CD4-positive, alpha-beta T cell (primary cell): ENCODE measurements at regions not wholly inside any gene's neighbourhood (a gene's known extent, or its start where the extent isn't known, plus 50 kb on each side); places are given as distances from the start of the nearest gene placed in this dataset.

Experiments used
- ATAC-seq: fragments of 200-7000 bp; cut with Tn5 transposase; one replicate; pipeline ENCODE4 v1.10.0; 2022; ENCODE audit warnings: mild to moderate bottlenecking; ENCODE audit not compliant: poor library complexity
- CTCF ChIA-PET: fragments of 350-600 bp; sonication (Branson Sonifier 250); formaldehyde crosslinking; loops from one replicate; lab custom pipeline; 2021; ENCODE audit warnings: antibody characterized with exemption, inconsistent platforms; lab: Charles Lee
- POLR2A ChIA-PET: fragments of 350-600 bp; sonication (Branson Sonifier 250); formaldehyde crosslinking; loops from one replicate; lab custom pipeline; 2021; ENCODE audit warnings: antibody characterized with exemption, inconsistent platforms; lab: Charles Lee
- DNase-seq, 14 experiments: peaks; one replicate each; pipeline ENCODE4 v3.0.0-alpha.2; 2013 to 2020; ENCODE audit warnings: mixed read lengths in 2 of 14
- H3K27ac ChIP-seq, 2 donors: one replicate each; pipeline versions ENCODE4 v1.5.1 to v1.7.0; 2013; ENCODE audit warnings: low read length in 2 of 2, low read depth in 1 of 2, mild to moderate bottlenecking in 1 of 2
- H3K27me3 ChIP-seq, 2 experiments: 1 replicate in 1 of 2; 2 replicates in 1 of 2; pipeline versions ENCODE4 v1.6.1 to v1.7.0; 2013; ENCODE audit warnings: low read length in 2 of 2, control low read depth in 1 of 2, mild to moderate bottlenecking in 1 of 2, moderate library complexity in 1 of 2; ENCODE audit not compliant: insufficient read depth in 2 of 2, control insufficient read depth in 1 of 2
- H3K36me3 ChIP-seq: one replicate; pipeline ENCODE4 v1.6.1; 2013; ENCODE audit warnings: low read length, control low read depth; ENCODE audit not compliant: insufficient read depth
- H3K4me1 ChIP-seq: one replicate; pipeline ENCODE4 v1.6.1; 2013; ENCODE audit warnings: low read length, control low read depth; ENCODE audit not compliant: insufficient read depth
- H3K4me3 ChIP-seq: one replicate; pipeline ENCODE4 v1.5.1; 2013; ENCODE audit warnings: mild to moderate bottlenecking, low read length, moderate library complexity
- H3K9me3 ChIP-seq, 2 experiments: 1 replicate in 1 of 2; 2 replicates in 1 of 2; pipeline versions ENCODE4 v1.6.1 to v1.7.0; 2013; ENCODE audit warnings: low read length in 2 of 2, mild to moderate bottlenecking in 2 of 2, control low read depth in 1 of 2, moderate library complexity in 1 of 2; ENCODE audit not compliant: control insufficient read depth in 1 of 2, insufficient read depth in 1 of 2
- H3K27ac Mint-ChIP-seq: one replicate; pipeline ENCODE4 v1.8.0; 2020; ENCODE audit warnings: mixed read lengths
- H3K27me3 Mint-ChIP-seq: one replicate; pipeline ENCODE4 v1.8.0; 2021; ENCODE audit warnings: mixed read lengths
- H3K36me3 Mint-ChIP-seq: one replicate; pipeline ENCODE4 v1.8.0; 2021; ENCODE audit warnings: low read depth, mixed read lengths
- H3K4me1 Mint-ChIP-seq: one replicate; pipeline ENCODE4 v1.8.0; 2021; ENCODE audit warnings: low read depth, mixed read lengths
- H3K4me3 Mint-ChIP-seq: one replicate; pipeline ENCODE4 v1.8.0; 2020; ENCODE audit warnings: mild to moderate bottlenecking, mixed read lengths
- H3K9me3 Mint-ChIP-seq: one replicate; pipeline ENCODE4 v1.8.0; 2020; ENCODE audit warnings: mixed read lengths
- intact Hi-C, 2 experiments: fragments of 100-400 bp; cut with DNase I in 1 of 2; cut with micrococcal nuclease in 1 of 2; formaldehyde crosslinking; loops; one replicate each; pipeline versions ENCODE4 v1.15.1 to v1.9.0; 2023 to 2025; cut with DNase I, micrococcal nuclease
- TF ChIP-seq, protein P1 (sequence below): fragments of 200-600 bp; IDR thresholded peaks from one replicate; pipeline ENCODE4 v1.8.0; 2022; ENCODE audit warnings: antibody characterized with exemption, mild to moderate bottlenecking

DNA sequence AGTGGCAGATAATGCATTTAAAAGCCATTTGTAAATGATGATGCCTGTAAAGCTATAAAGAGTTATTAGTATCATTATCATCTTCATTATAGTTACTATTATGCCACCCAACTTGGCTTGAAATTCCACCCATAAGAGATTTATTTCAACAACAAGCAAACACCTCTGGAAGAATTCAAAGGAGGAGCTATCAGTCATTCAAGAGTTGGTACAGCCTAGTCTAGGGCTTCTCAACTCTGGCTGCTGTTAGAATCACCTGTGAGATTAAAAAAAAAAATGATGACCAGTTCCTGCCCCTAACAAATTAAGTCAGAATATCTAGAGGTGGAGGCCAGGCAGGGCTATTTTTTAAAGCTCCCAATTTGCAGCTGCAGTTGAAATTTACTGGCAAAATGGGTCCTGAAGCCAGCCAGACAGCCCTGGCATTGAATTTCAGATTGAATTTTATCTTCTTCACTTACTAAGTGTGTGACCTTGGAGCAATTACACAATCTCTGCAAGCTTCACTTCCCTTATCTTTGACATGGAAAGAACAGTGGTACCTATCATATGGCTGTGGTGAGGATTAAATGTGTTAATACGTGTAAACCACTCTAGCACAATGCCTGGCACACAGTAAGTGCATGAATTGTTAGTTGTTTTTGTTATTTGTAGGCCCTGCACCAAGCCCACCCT is 52.9 kb upstream of the EDA start:
- H3K4me3 Mint-ChIP-seq: no peak overlapping the region
- H3K4me1 Mint-ChIP-seq: no peaks in the 10 kb centered on the region
- H3K9me3 ChIP-seq: no peaks in the 10 kb centered on the region
- H3K4me1 ChIP-seq: no peaks in the 10 kb centered on the region
- H3K36me3 ChIP-seq: no peaks in the 10 kb centered on the region
- H3K4me3 ChIP-seq: no peak overlapping the region
- intact Hi-C loops: no loop called here
- DNase-seq (no peak), ATAC-seq (no peak)
- CTCF ChIA-PET: interaction anchor here (1.3 kb wide), 1 partner anchor 10 kb away, joined by 3 read pairs; no protein-coding TSS in a partner anchor
- POLR2A ChIA-PET: no interaction called here
- H3K9me3 Mint-ChIP-seq: no peaks in the 10 kb centered on the region
- H3K27me3 ChIP-seq: no peaks in the 10 kb centered on the region
- H3K27ac Mint-ChIP-seq: no peak overlapping the region
- TF ChIP-seq, protein P1, sequence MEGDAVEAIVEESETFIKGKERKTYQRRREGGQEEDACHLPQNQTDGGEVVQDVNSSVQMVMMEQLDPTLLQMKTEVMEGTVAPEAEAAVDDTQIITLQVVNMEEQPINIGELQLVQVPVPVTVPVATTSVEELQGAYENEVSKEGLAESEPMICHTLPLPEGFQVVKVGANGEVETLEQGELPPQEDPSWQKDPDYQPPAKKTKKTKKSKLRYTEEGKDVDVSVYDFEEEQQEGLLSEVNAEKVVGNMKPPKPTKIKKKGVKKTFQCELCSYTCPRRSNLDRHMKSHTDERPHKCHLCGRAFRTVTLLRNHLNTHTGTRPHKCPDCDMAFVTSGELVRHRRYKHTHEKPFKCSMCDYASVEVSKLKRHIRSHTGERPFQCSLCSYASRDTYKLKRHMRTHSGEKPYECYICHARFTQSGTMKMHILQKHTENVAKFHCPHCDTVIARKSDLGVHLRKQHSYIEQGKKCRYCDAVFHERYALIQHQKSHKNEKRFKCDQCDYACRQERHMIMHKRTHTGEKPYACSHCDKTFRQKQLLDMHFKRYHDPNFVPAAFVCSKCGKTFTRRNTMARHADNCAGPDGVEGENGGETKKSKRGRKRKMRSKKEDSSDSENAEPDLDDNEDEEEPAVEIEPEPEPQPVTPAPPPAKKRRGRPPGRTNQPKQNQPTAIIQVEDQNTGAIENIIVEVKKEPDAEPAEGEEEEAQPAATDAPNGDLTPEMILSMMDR: no peak
- H3K36me3 Mint-ChIP-seq: no peaks in the 10 kb centered on the region
- H3K27ac ChIP-seq: no peak overlapping the region
- H3K27me3 Mint-ChIP-seq: no peaks in the 10 kb centered on the region

GRCh38 chrX:69564665-69565064 is 51.2 kb upstream of the EDA start:
- Mint-ChIP-seq H3K27ac (no peak overlapping the region), H3K9me3 (no peaks in the 10 kb centered on the region), H3K27me3 (no peaks in the 10 kb centered on the region), H3K4me3 (no peak overlapping the region), H3K36me3 (no peaks in the 10 kb centered on the region), H3K4me1 (no peaks in the 10 kb centered on the region)
- Histone ChIP-seq H3K4me1 (no peaks in the 10 kb centered on the region), H3K4me3 (no peak overlapping the region), H3K27me3 (no peaks in the 10 kb centered on the region), H3K9me3 (no peaks in the 10 kb centered on the region), H3K36me3 (no peaks in the 10 kb centered on the region), H3K27ac (no peak overlapping the region)
- no peak for DNase-seq
- ChIA-PET CTCF (no interaction called here), POLR2A (no interaction called here)
- TF ChIP-seq, protein P1: no peak
- intact Hi-C loops: no loop called here
- ATAC-seq: no peak

- Histone ChIP-seq H3K9me3 (no peaks in the 10 kb centered on the region), H3K27ac (no peak overlapping the region), H3K4me1 (no peaks in the 10 kb centered on the region), H3K27me3 (no peaks in the 10 kb centered on the region), H3K36me3 (no peaks in the 10 kb centered on the region), H3K4me3 (no peak overlapping the region)
- intact Hi-C loops: no loop called here
- Mint-ChIP-seq H3K4me1 (no peaks in the 10 kb centered on the region), H3K27ac (no peak overlapping the region), H3K27me3 (no peaks in the 10 kb centered on the region), H3K36me3 (no peaks in the 10 kb centered on the region), H3K4me3 (no peak overlapping the region), H3K9me3 (no peaks in the 10 kb centered on the region)
- DNase-seq (no peak), ATAC-seq (no peak)
- ChIA-PET CTCF (no interaction called here), POLR2A (no interaction called here)
- TF ChIP-seq, protein P1: no peak
Observed at GRCh38 chrX:69565247-69565815, 50.6 kb upstream of the EDA start.
